ENCODE measurements at regions not wholly inside any gene's neighbourhood (a gene's known extent, or its start where the extent isn't known, plus 50 kb on each side); places are given as distances from the start of the nearest gene placed in this dataset.
"Not testable (repeated sequence)": the region's sequence is repeated elsewhere in the genome, so short reads cannot be mapped to it uniquely, and the experiment has no call there.

GRCh38 chrX:54640736-54641135 is 110.7 kb downstream of the GNL3L start:
- no peaks in the 10 kb centered on the region for H3K9me3 ChIP-seq
- H3K27ac ChIP-seq, result no peak overlapping the region
- no peak for TF ChIP-seq CTCF (IDR thresholded peaks at IDR 0.05)
- H3K27me3 ChIP-seq, result no peaks in the 10 kb centered on the region
- H3K36me3 ChIP-seq, result no peaks in the 10 kb centered on the region
- H3K4me1 ChIP-seq (ENCODE audit: control insufficient read depth in 1 of 2, insufficient read depth in 1 of 2, low read depth in 1 of 2, low read length in 1 of 2), result peaks cover 0 to 5% of the 10 kb centered on the region in 2 experiments
- H3K4me3 ChIP-seq (ENCODE audit: low read depth in 1 of 2, low read length in 1 of 2), result no peak overlapping the region

- no peaks in the 10 kb centered on the region for H3K27me3 ChIP-seq
- peaks cover 0 to 5% of the 10 kb centered on the region in 2 experiments for H3K4me1 ChIP-seq (ENCODE audit: control insufficient read depth in 1 of 2, insufficient read depth in 1 of 2, low read depth in 1 of 2, low read length in 1 of 2)
- H3K36me3 ChIP-seq, result no peaks in the 10 kb centered on the region
- TF ChIP-seq CTCF (IDR thresholded peaks at IDR 0.05), result no peak
- H3K4me3 ChIP-seq (ENCODE audit: low read depth in 1 of 2, low read length in 1 of 2), result no peak overlapping the region
- no peak overlapping the region for H3K27ac ChIP-seq
- no peaks in the 10 kb centered on the region for H3K9me3 ChIP-seq
Observed at GRCh38 chrX:54641530-54641929, 111.5 kb downstream of the GNL3L start.

DNA sequence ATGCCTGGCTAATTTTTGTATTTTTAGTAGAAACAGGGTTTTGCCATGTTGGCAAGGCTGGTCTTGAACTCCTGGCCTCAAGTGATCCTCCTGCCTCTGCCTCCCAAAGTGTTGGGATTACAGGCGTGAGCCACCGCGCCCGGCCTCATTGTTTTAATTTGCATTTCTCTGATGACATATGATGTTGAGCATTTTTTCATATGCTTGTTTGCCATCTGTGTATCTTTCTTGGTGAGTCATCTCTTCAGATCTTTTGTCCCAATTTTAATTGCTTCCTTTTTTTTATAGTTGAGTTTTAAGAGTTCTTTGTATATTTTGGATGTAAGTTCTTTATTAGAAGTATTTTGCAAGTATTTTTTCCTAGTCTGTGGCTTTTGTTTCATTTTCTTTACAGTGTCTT is 117.6 kb downstream of the GNL3L start:
- H3K4me3 ChIP-seq (ENCODE audit: low read depth in 1 of 2, low read length in 1 of 2); H3K36me3 ChIP-seq; H3K9me3 ChIP-seq; H3K4me1 ChIP-seq (ENCODE audit: control insufficient read depth in 1 of 2, insufficient read depth in 1 of 2, low read depth in 1 of 2, low read length in 1 of 2); H3K27me3 ChIP-seq; H3K27ac ChIP-seq: not testable (repeated sequence)

DNA sequence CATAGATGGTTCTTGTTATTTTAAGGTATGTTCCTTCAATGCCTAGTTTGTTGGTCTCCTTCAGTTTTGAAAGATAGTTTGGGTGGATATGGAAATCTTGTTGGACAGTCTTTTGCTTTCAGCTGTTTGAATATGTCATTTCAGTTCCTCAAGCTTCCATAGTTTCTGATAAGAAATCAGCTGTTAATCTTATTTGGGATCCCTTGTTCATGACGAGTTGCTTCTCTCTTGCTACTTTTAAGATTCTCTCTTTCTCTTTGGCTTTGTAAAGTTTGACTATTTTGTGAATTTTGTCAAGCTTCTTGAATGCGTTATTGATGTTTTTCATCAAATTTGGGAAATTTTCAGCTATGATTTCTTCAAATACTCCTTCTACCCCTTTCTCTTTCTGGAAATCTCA is 129.5 kb downstream of the GNL3L start:
- Histone ChIP-seq H3K27me3 (no peaks in the 10 kb centered on the region), H3K27ac (no peak overlapping the region)

DNA sequence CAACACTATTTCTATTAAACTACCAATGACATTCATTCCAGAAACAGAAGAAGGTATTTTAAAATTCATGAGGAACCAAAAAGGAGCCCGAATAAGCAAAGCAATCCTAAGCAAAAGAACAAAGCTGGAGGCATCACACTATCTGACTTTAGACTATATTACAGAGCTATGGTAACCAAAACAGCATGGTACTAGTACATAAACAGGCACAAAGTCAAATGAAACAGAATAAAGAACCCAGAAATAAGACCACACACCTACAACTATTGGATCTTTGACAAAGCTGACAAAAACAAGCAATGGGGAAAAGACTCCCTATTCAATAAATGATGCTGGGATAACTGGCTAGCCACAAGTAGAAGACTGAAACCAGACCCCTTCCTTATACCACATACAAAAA is 122.3 kb downstream of the ITIH6 start:
- no peaks in the 10 kb centered on the region for H3K4me1 ChIP-seq (ENCODE audit: control insufficient read depth in 1 of 2, insufficient read depth in 1 of 2, low read depth in 1 of 2, low read length in 1 of 2)
- no peak overlapping the region for H3K4me3 ChIP-seq (ENCODE audit: low read depth in 1 of 2, low read length in 1 of 2)
- no peak overlapping the region for H3K27ac ChIP-seq
- no peaks in the 10 kb centered on the region for H3K36me3 ChIP-seq
- H3K27me3 ChIP-seq, result no peaks in the 10 kb centered on the region
- TF ChIP-seq CTCF (IDR thresholded peaks at IDR 0.05), result no peak
- no peaks in the 10 kb centered on the region for H3K9me3 ChIP-seq

More for the DNA sequence above, 129.5 kb downstream of the GNL3L start:
- no peak overlapping the region for H3K4me3 ChIP-seq (ENCODE audit: low read depth in 1 of 2, low read length in 1 of 2)
- no peaks in the 10 kb centered on the region for H3K4me1 ChIP-seq (ENCODE audit: control insufficient read depth in 1 of 2, insufficient read depth in 1 of 2, low read depth in 1 of 2, low read length in 1 of 2)
- H3K36me3 ChIP-seq, result no peaks in the 10 kb centered on the region
- H3K9me3 ChIP-seq, result no peaks in the 10 kb centered on the region
- TF ChIP-seq CTCF (IDR thresholded peaks at IDR 0.05), result no peak

GRCh38 chrX:54695231-54695630 is 102.8 kb downstream of the ITIH6 start:
- Histone ChIP-seq H3K27ac (no peak overlapping the region), H3K27me3 (no peaks in the 10 kb centered on the region), H3K36me3 (no peaks in the 10 kb centered on the region), H3K9me3 (no peaks in the 10 kb centered on the region), H3K4me3 (ENCODE audit: low read depth in 1 of 2, low read length in 1 of 2) (no peak overlapping the region), H3K4me1 (ENCODE audit: control insufficient read depth in 1 of 2, insufficient read depth in 1 of 2, low read depth in 1 of 2, low read length in 1 of 2) (no peaks in the 10 kb centered on the region)
- TF ChIP-seq CTCF (IDR thresholded peaks at IDR 0.05), result no peak

Measured in neutrophil (primary cell).